Breast epithelium (tissue), 3 donors: ENCODE measurements at regions not wholly inside any gene's neighbourhood (a gene's known extent, or its start where the extent isn't known, plus 50 kb on each side); places are given as distances from the start of the nearest gene placed in this dataset.

ENCODE experiments used
- CTCF ChIP-seq, 3 donors: fragments of 450-650 bp; IDR thresholded peaks; one replicate each; pipeline ENCODE4 v1.5.1; 2016 to 2017; ENCODE audit warnings: antibody characterized with exemption in 3 of 3, mild to moderate bottlenecking in 3 of 3, moderate library complexity in 3 of 3
- POLR2A ChIP-seq: fragments of 450-650 bp; IDR thresholded peaks from one replicate; pipeline ENCODE4 v1.6.1; 2016; ENCODE audit warnings: antibody characterized with exemption, mild to moderate bottlenecking, moderate library complexity

- no peak for TF ChIP-seq CTCF (IDR thresholded peaks at IDR 0.05)
- TF ChIP-seq POLR2A: no peak
These were observed 1304.7 kb downstream of the CDH8 start for GRCh38 chr16:60731329-60732050.
